Right renal pelvis (tissue), 4 donors: ENCODE measurements at regions not wholly inside any gene's neighbourhood (a gene's known extent, or its start where the extent isn't known, plus 50 kb on each side); places are given as distances from the start of the nearest gene placed in this dataset.

Experiments used
- DNase-seq, 4 donors: peaks; one replicate each; pipeline ENCODE4 v3.0.0-alpha.2; 2013; ENCODE audit warnings: low read depth in 4 of 4, low spot score in 3 of 4, missing footprints in 1 of 4

- DNase-seq, result peak; percentile 45 to 63 (median 52)
Observed at GRCh38 chr18:56152551-56153310, 485.7 kb downstream of the TXNL1 start.

GRCh38 chr18:56148373-56148772 is 490.0 kb downstream of the TXNL1 start:
- DNase-seq, result no peak

- no peak for DNase-seq
Observed at GRCh38 chr18:56146565-56146964, 491.8 kb downstream of the TXNL1 start.

GRCh38 chr18:56142001-56142400 is 496.4 kb downstream of the TXNL1 start:
- DNase-seq, result no peak

- DNase-seq, result no peak
Observed at GRCh38 chr18:56139792-56140254, 498.6 kb downstream of the TXNL1 start.

GRCh38 chr18:56139372-56139771 is 499.0 kb downstream of the TXNL1 start:
- no peak for DNase-seq

GRCh38 chr18:56136105-56136504 is 502.3 kb downstream of the TXNL1 start:
- no peak for DNase-seq

- DNase-seq, result no peak
Observed at GRCh38 chr18:56130481-56130880, 507.9 kb downstream of the TXNL1 start.

GRCh38 chr18:56128153-56128791 is 510.1 kb downstream of the TXNL1 start:
- DNase-seq, result no peak

- DNase-seq, result no peak
Observed at GRCh38 chr18:56127322-56128099, 510.9 kb downstream of the TXNL1 start.

- DNase-seq, result no peak
Observed at GRCh38 chr18:56124186-56124585, 514.2 kb downstream of the TXNL1 start.

GRCh38 chr18:56121669-56122068 is 516.7 kb downstream of the TXNL1 start:
- no peak for DNase-seq

GRCh38 chr18:56120782-56121181 is 517.6 kb downstream of the TXNL1 start:
- DNase-seq, result no peak

GRCh38 chr18:56119681-56120080 is 518.7 kb downstream of the TXNL1 start:
- no peak for DNase-seq

- DNase-seq, result no peak
Observed at GRCh38 chr18:56118422-56118821, 520.0 kb downstream of the TXNL1 start.

GRCh38 chr18:56115071-56116015 is 523.0 kb downstream of the TXNL1 start:
- DNase-seq, result no peak

- no peak for DNase-seq
Observed at GRCh38 chr18:56112984-56113383, 525.0 kb upstream of the TCF4 start.

- no peak for DNase-seq
Observed at GRCh38 chr18:56112013-56112749, 524.2 kb upstream of the TCF4 start.

- no peak for DNase-seq
Observed at GRCh38 chr18:56109757-56110156, 521.8 kb upstream of the TCF4 start.
